H1 (cell line): ENCODE measurements at regions not wholly inside any gene's neighbourhood (a gene's known extent, or its start where the extent isn't known, plus 50 kb on each side); places are given as distances from the start of the nearest gene placed in this dataset.
A peak's percentile ranks its signal among the peaks of the same experiment; 100 is the strongest.

ENCODE experiments used
- CTCF ChIA-PET: fragments of 300-600 bp; sonication (Branson Sonifier 250); formaldehyde crosslinking; loops from one replicate; lab custom pipeline; 2021; ENCODE audit not compliant: partially characterized antibody; lab: Charles Lee
- POLR2A ChIA-PET: fragments of 300-600 bp; sonication (Branson Sonifier 250); formaldehyde crosslinking; loops from one replicate; lab custom pipeline; 2021; ENCODE audit warnings: inconsistent platforms; ENCODE audit not compliant: partially characterized antibody; lab: Charles Lee
- DNase-seq, 2 experiments: peaks; one replicate each; pipeline versions ENCODE4 v3.0.0 to v3.0.0-alpha.2; 2010 to 2022; ENCODE audit warnings: low spot score in 2 of 2, low read depth in 1 of 2, mixed read lengths in 1 of 2
- FAIRE-seq: peaks from 2 replicates; lab custom pipeline; 2011; peaks lifted over from hg19 to GRCh38; lab: Jason Lieb, UNC
- H2AFZ ChIP-seq: 2 replicates; pipeline ENCODE4 v1.8.1; 2012; ENCODE audit warnings: low read length, inconsistent platforms
- H2AK5ac ChIP-seq: 2 replicates; pipeline ENCODE4 v1.6.1; 2013; ENCODE audit warnings: low read depth, low read length
- H2BK120ac ChIP-seq: replicated peaks from 2 replicates; pipeline ENCODE3; 2013; ENCODE audit warnings: low read depth, low read length, inconsistent platforms
- H2BK12ac ChIP-seq: 2 replicates; pipeline ENCODE4 v1.6.1; 2013; ENCODE audit warnings: low read depth, low read length
- H2BK15ac ChIP-seq: 2 replicates; pipeline ENCODE4 v1.6.1; 2013; ENCODE audit warnings: low read length
- H2BK20ac ChIP-seq: 2 replicates; pipeline ENCODE4 v1.6.1; 2013; ENCODE audit warnings: low read length
- H2BK5ac ChIP-seq: 2 replicates; pipeline ENCODE4 v1.6.1; 2013; ENCODE audit warnings: low read depth, low read length
- H3K14ac ChIP-seq: 2 replicates; pipeline ENCODE4 v1.6.1; 2013; ENCODE audit warnings: inconsistent platforms; ENCODE audit not compliant: insufficient read length
- H3K18ac ChIP-seq: 2 replicates; pipeline ENCODE4 v1.6.1; 2013; ENCODE audit warnings: low read length; ENCODE audit errors: extremely low read depth
- H3K23ac ChIP-seq: 2 replicates; pipeline ENCODE4 v1.6.1; 2013; ENCODE audit warnings: inconsistent platforms; ENCODE audit not compliant: insufficient read length
- H3K23me2 ChIP-seq: 2 replicates; pipeline ENCODE4 v1.6.1; 2013; ENCODE audit warnings: low read depth, low read length
- H3K27ac ChIP-seq: 2 replicates; pipeline ENCODE4 v1.6.1; 2011; ENCODE audit warnings: low read depth, low read length, inconsistent platforms
- H3K27me3 ChIP-seq, 4 experiments: replicated peaks in 1 of 4; 1 replicate in 1 of 4; 2 replicates in 3 of 4; pipeline versions ENCODE4 v1.6.1 to v1.8.1; 2011 to 2013; ENCODE audit warnings: low read length in 3 of 4, mild to moderate bottlenecking in 3 of 4, inconsistent platforms in 2 of 4, mixed read lengths in 2 of 4, moderate library complexity in 1 of 4; ENCODE audit not compliant: control insufficient read depth in 3 of 4, insufficient read depth in 3 of 4; ENCODE audit errors: extremely low read depth in 1 of 4
- H3K36me3 ChIP-seq, 4 experiments: 2 replicates each; pipeline versions ENCODE4 v1.6.1 to v1.8.1; 2011 to 2013; ENCODE audit warnings: mild to moderate bottlenecking in 4 of 4, low read length in 3 of 4, moderate library complexity in 2 of 4, control low read depth in 1 of 4, inconsistent platforms in 1 of 4; ENCODE audit not compliant: insufficient read depth in 4 of 4, control insufficient read depth in 2 of 4
- H3K4ac ChIP-seq: replicated peaks from 2 replicates; pipeline ENCODE3; 2013; ENCODE audit warnings: low read length, low read depth, mixed read lengths, inconsistent platforms; ENCODE audit not compliant: insufficient read length
- H3K4me1 ChIP-seq, 4 experiments: replicated peaks in 1 of 4; 1 replicate in 1 of 4; 2 replicates in 3 of 4; pipeline versions ENCODE4 v1.6.1 to v1.8.1; 2011 to 2013; ENCODE audit warnings: low read length in 3 of 4, inconsistent platforms in 2 of 4, mixed read lengths in 1 of 4; ENCODE audit not compliant: insufficient read depth in 4 of 4, control insufficient read depth in 3 of 4
- H3K4me2 ChIP-seq, 2 experiments: 2 replicates each; pipeline versions ENCODE4 v1.6.1 to v1.8.1; 2011 to 2013; ENCODE audit warnings: low read depth in 2 of 2, low read length in 2 of 2, control low read depth in 1 of 2, inconsistent platforms in 1 of 2, mild to moderate bottlenecking in 1 of 2; ENCODE audit not compliant: insufficient read depth in 1 of 2
- H3K4me3 ChIP-seq, 4 experiments: fragments of 200-600, 300-600 bp in 1 of 4; sonication (generic), shearing (Covaris generic), sonication (Bioruptor Twin) in 1 of 4; 2 replicates each; pipeline versions ENCODE4 v1.5.1 to v1.8.1; 2011 to 2016; ENCODE audit warnings: low read length in 4 of 4, low read depth in 3 of 4, control low read depth in 2 of 4, inconsistent platforms in 2 of 4, mild to moderate bottlenecking in 2 of 4, mixed read lengths in 1 of 4, moderate library complexity in 1 of 4; ENCODE audit not compliant: insufficient read depth in 2 of 4; ENCODE audit errors: extremely low read depth in 1 of 4
- H3K56ac ChIP-seq: replicated peaks from 2 replicates; pipeline ENCODE3; 2013; ENCODE audit warnings: low read depth, mild to moderate bottlenecking, mixed read lengths, low read length, inconsistent platforms; ENCODE audit not compliant: insufficient read length
- H3K79me1 ChIP-seq: 2 replicates; pipeline ENCODE4 v1.6.1; 2013; ENCODE audit warnings: low read depth, low read length, control low read depth
- H3K79me2 ChIP-seq, 2 experiments: 2 replicates each; pipeline versions ENCODE4 v1.6.1 to v1.8.1; 2012 to 2013; ENCODE audit warnings: low read length in 2 of 2, mild to moderate bottlenecking in 2 of 2, inconsistent platforms in 1 of 2; ENCODE audit not compliant: insufficient read depth in 2 of 2, control insufficient read depth in 1 of 2
- H3K9ac ChIP-seq, 4 experiments: replicated peaks in 1 of 4; 1 replicate in 1 of 4; 2 replicates in 3 of 4; pipeline versions ENCODE4 v1.6.1 to v1.8.1; 2011 to 2013; ENCODE audit warnings: low read depth in 3 of 4, low read length in 3 of 4, control low read depth in 2 of 4, mild to moderate bottlenecking in 2 of 4, moderate library complexity in 2 of 4, inconsistent platforms in 1 of 4; ENCODE audit errors: extremely low read depth in 1 of 4
- H3K9me3 ChIP-seq, 2 experiments: 2 replicates each; pipeline versions ENCODE4 v1.6.1 to v1.8.1; 2012 to 2013; ENCODE audit warnings: mild to moderate bottlenecking in 2 of 2, moderate library complexity in 2 of 2, control low read depth in 1 of 2, inconsistent platforms in 1 of 2, low read depth in 1 of 2, low read length in 1 of 2, mixed read lengths in 1 of 2; ENCODE audit not compliant: insufficient read depth in 2 of 2
- H4K20me1 ChIP-seq, 2 experiments: replicated peaks in 1 of 2; 2 replicates each; pipeline versions ENCODE3 to v1.8.1; 2011 to 2013; ENCODE audit warnings: inconsistent platforms in 2 of 2, low read length in 2 of 2, mild to moderate bottlenecking in 1 of 2; ENCODE audit not compliant: insufficient read depth in 2 of 2, control insufficient read depth in 1 of 2
- H4K5ac ChIP-seq: 2 replicates; pipeline ENCODE4 v1.6.1; 2013; ENCODE audit warnings: low read length, low read depth, mixed read lengths, inconsistent platforms; ENCODE audit not compliant: insufficient read length
- H4K8ac ChIP-seq: 2 replicates; pipeline ENCODE4 v1.8.0; 2013; ENCODE audit warnings: mild to moderate bottlenecking, moderate library complexity, low read length, inconsistent platforms; ENCODE audit not compliant: insufficient read depth; ENCODE audit errors: extremely low read depth
- H4K91ac ChIP-seq: replicated peaks from 2 replicates; pipeline ENCODE3; 2013; ENCODE audit warnings: low read length, mixed read lengths, inconsistent platforms; ENCODE audit not compliant: insufficient read length
- CEBPB ChIP-seq: IDR thresholded peaks from 2 replicates; pipeline ENCODE4 v1.6.1; 2012; ENCODE audit warnings: low read depth, low read length
- HDAC6 ChIP-seq: IDR thresholded peaks from one replicate; pipeline ENCODE4 v1.7.1; 2012; ENCODE audit warnings: low read depth, mild to moderate bottlenecking, inconsistent platforms, low read length, moderate library complexity
- SIN3A ChIP-seq, 2 experiments: IDR thresholded peaks in 1 of 2; conservative IDR thresholded peaks in 1 of 2; 2 replicates each; pipeline ENCODE4 v1.6.1; 2011 to 2012; ENCODE audit warnings: low read length in 2 of 2, improper control_type of control experiment in 1 of 2, low read depth in 1 of 2, mild to moderate bottlenecking in 1 of 2
- WGBS, 2 experiments: shearing (Covaris generic) in 1 of 2; methylation state at CpG; one replicate each; pipeline versions ENCODE4 v1.1.6 to v1.1.7; 2013 to 2015; ENCODE audit warnings: low lambda C conversion rate in 2 of 2, mixed read lengths in 2 of 2, inconsistent platforms in 1 of 2, low coverage in 1 of 2, missing lambda C conversion rate in 1 of 2; ENCODE audit not compliant: insufficient replicate concordance in 2 of 2, insufficient coverage in 1 of 2, insufficient read length in 1 of 2; ENCODE audit errors: extremely low coverage in 1 of 2, missing lambda C conversion rate in 1 of 2; 5-methylcytosine and 5-hydroxymethylcytosine counted together
- TF ChIP-seq, protein P1 (sequence below): IDR thresholded peaks from 2 replicates; pipeline ENCODE4 v1.6.1; 2011; ENCODE audit warnings: low read length, improper control_type of control experiment

DNA sequence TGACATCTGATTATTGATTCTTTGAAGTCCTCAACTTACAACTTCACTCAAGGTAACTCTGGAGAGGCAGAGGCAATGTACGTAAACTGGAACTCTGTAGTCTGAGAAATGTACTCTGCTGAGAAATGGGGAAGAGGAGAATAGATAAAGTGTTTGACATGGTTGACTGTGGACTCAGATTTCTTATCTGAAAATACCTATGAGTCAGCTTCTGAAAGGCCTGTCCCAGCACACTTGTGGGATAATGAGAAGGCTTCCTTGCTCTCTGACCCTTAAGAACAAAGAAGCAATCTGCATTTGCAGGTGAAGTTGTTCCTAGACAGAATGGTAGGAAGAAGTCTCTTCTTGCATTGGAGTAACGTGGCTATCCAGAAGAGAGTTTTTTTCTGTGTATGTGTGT, 1573.5 kb downstream of the BRINP3 start:
- Histone ChIP-seq H3K4me2 (no peak overlapping the region), H2BK5ac (no peak overlapping the region), H4K8ac (no peak overlapping the region), H2BK120ac (no peak overlapping the region), H4K20me1 (no peaks in the 10 kb centered on the region), H3K14ac (no peak overlapping the region), H3K9ac (no peak overlapping the region), H2BK12ac (no peak overlapping the region), H4K91ac (no peak overlapping the region), H3K9me3 (no peaks in the 10 kb centered on the region), H3K27ac (no peak overlapping the region), H3K79me1 (no peaks in the 10 kb centered on the region), H2BK20ac (no peak overlapping the region), H2AK5ac (no peak overlapping the region), H3K4me3 (no peak overlapping the region), H2AFZ (peak overlapping the region; percentile 94), H3K27me3 (no peaks in the 10 kb centered on the region), H3K18ac (no peak overlapping the region), H2BK15ac (no peak overlapping the region), H3K56ac (no peak overlapping the region), H3K23ac (no peak overlapping the region), H3K4me1 (no peaks in the 10 kb centered on the region), H3K79me2 (no peaks in the 10 kb centered on the region), H4K5ac (no peak overlapping the region), H3K36me3 (no peaks in the 10 kb centered on the region), H3K4ac (no peak overlapping the region), H3K23me2 (no peaks in the 10 kb centered on the region)
- 96% methylated on average over 2 of the region's 2 CpGs; no CpG with 5 or more reads in 1 of the 2 experiments for WGBS, 2 experiments
- ChIA-PET CTCF (no interaction called here), POLR2A (no interaction called here)
- no peak for FAIRE-seq
- no peak for DNase-seq
- TF ChIP-seq, protein P1, sequence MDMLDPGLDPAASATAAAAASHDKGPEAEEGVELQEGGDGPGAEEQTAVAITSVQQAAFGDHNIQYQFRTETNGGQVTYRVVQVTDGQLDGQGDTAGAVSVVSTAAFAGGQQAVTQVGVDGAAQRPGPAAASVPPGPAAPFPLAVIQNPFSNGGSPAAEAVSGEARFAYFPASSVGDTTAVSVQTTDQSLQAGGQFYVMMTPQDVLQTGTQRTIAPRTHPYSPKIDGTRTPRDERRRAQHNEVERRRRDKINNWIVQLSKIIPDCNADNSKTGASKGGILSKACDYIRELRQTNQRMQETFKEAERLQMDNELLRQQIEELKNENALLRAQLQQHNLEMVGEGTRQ: no peak
- TF ChIP-seq CEBPB (no peak), HDAC6 (no peak), SIN3A (conservative IDR thresholded peaks at IDR 0.05 in 1 of 2, IDR thresholded peaks at IDR 0.05 in 1 of 2; ENCODE audit: low read depth in 1 of 2, low read length in 2 of 2) (no peak)
